CD4-positive, alpha-beta T cell treated with Interferon gamma for 1 hour (primary cell): ENCODE measurements at regions not wholly inside any gene's neighbourhood (a gene's known extent, or its start where the extent isn't known, plus 50 kb on each side); places are given as distances from the start of the nearest gene placed in this dataset.
"Not testable (repeated sequence)": the region's sequence is repeated elsewhere in the genome, so short reads cannot be mapped to it uniquely, and the experiment has no call there.

Experiments
- DNase-seq: peaks from one replicate; pipeline ENCODE4 v3.0.0-alpha.2; 2020

GRCh38 chr19:33866696-33867095 is 70.0 kb downstream of the KCTD15 start:
- no peak for DNase-seq

GRCh38 chr19:33868076-33868735 is 71.5 kb downstream of the KCTD15 start:
- DNase-seq, result no peak

GRCh38 chr19:33868788-33869412 is 72.2 kb downstream of the KCTD15 start:
- DNase-seq, result no peak

GRCh38 chr19:33870298-33870932 is 73.7 kb downstream of the KCTD15 start:
- DNase-seq, result not testable (repeated sequence)

GRCh38 chr19:33871605-33872004 is 74.9 kb downstream of the KCTD15 start:
- DNase-seq, result no peak

GRCh38 chr19:33872445-33873320 is 76.0 kb downstream of the KCTD15 start:
- no peak for DNase-seq

GRCh38 chr19:33875071-33875470 is 78.4 kb downstream of the KCTD15 start:
- no peak for DNase-seq

GRCh38 chr19:33876192-33876591 is 79.5 kb downstream of the KCTD15 start:
- no peak for DNase-seq

- DNase-seq, result no peak
Observed at GRCh38 chr19:33878030-33878544, 81.4 kb downstream of the KCTD15 start.

GRCh38 chr19:33878910-33879810 is 82.5 kb downstream of the KCTD15 start:
- DNase-seq, result no peak

- no peak for DNase-seq
Observed at GRCh38 chr19:33879818-33880575, 83.3 kb downstream of the KCTD15 start.

GRCh38 chr19:33883859-33884519 is 87.3 kb downstream of the KCTD15 start:
- no peak for DNase-seq

- DNase-seq, result no peak
Observed at GRCh38 chr19:33885236-33885635, 88.6 kb downstream of the KCTD15 start.

- DNase-seq, result no peak
Observed at GRCh38 chr19:33887891-33888290, 91.2 kb downstream of the KCTD15 start.

- DNase-seq, result no peak
Observed at GRCh38 chr19:33888665-33889064, 92.0 kb downstream of the KCTD15 start.

- DNase-seq, result no peak
Observed at GRCh38 chr19:33890569-33890968, 93.9 kb downstream of the KCTD15 start.

- no peak for DNase-seq
Observed at GRCh38 chr19:33891773-33892172, 95.1 kb downstream of the KCTD15 start.

GRCh38 chr19:33894787-33895186 is 98.1 kb downstream of the KCTD15 start:
- no peak for DNase-seq

- no peak for DNase-seq
Observed at GRCh38 chr19:33895366-33895765, 98.7 kb downstream of the KCTD15 start.

- DNase-seq, result no peak
Observed at GRCh38 chr19:33898062-33898677, 101.5 kb downstream of the KCTD15 start.
